ENCODE measurements at regions not wholly inside any gene's neighbourhood (a gene's known extent, or its start where the extent isn't known, plus 50 kb on each side); places are given as distances from the start of the nearest gene placed in this dataset.
"Not testable (repeated sequence)": the region's sequence is repeated elsewhere in the genome, so short reads cannot be mapped to it uniquely, and the experiment has no call there.

- DNase-seq (ENCODE audit: low spot score): no peak
Measured at GRCh38 chr14:56049536-56049935, 68.7 kb upstream of the PELI2 start.

GRCh38 chr14:56055511-56055910, 62.7 kb upstream of the PELI2 start:
- DNase-seq (ENCODE audit: low spot score): no peak

GRCh38 chr14:56056031-56056430, 62.2 kb upstream of the PELI2 start:
- no peak for DNase-seq (ENCODE audit: low spot score)

GRCh38 chr14:56057071-56057741, 61.0 kb upstream of the PELI2 start:
- DNase-seq (ENCODE audit: low spot score): no peak

GRCh38 chr14:56057767-56058166, 60.4 kb upstream of the PELI2 start:
- no peak for DNase-seq (ENCODE audit: low spot score)

GRCh38 chr14:56059054-56059453, 59.2 kb upstream of the PELI2 start:
- DNase-seq (ENCODE audit: low spot score): no peak

- DNase-seq (ENCODE audit: low spot score): no peak
Measured at GRCh38 chr14:56061051-56061450, 57.2 kb upstream of the PELI2 start.

GRCh38 chr14:56063131-56063530, 55.1 kb upstream of the PELI2 start:
- no peak for DNase-seq (ENCODE audit: low spot score)

GRCh38 chr14:56064513-56064912, 53.7 kb upstream of the PELI2 start:
- DNase-seq (ENCODE audit: low spot score): no peak

GRCh38 chr14:56065199-56065598, 53.0 kb upstream of the PELI2 start:
- DNase-seq (ENCODE audit: low spot score): not testable (repeated sequence)

- no peak for DNase-seq (ENCODE audit: low spot score)
Measured at GRCh38 chr14:56065621-56066290, 52.5 kb upstream of the PELI2 start.

All from AG08395 (cell line).